Kidney (tissue), 13 donors: ENCODE measurements at regions not wholly inside any gene's neighbourhood (a gene's known extent, or its start where the extent isn't known, plus 50 kb on each side); places are given as distances from the start of the nearest gene placed in this dataset.

ENCODE experiments used
- DNase-seq, 5 donors: peaks; one replicate each; pipeline ENCODE4 v3.0.0-alpha.2; 2013 to 2020
- FAIRE-seq: peaks from 2 replicates; lab custom pipeline; 2012; peaks lifted over from hg19 to GRCh38; lab: Jason Lieb, UNC
- H3K27ac ChIP-seq, 2 donors: one replicate each; pipeline ENCODE4 v1.7.0; 2013; ENCODE audit warnings: low read depth in 2 of 2, low read length in 2 of 2, inconsistent platforms in 1 of 2
- H3K27me3 ChIP-seq: one replicate; pipeline ENCODE4 v1.7.1; 2013; ENCODE audit warnings: low read length, inconsistent platforms; ENCODE audit not compliant: control insufficient read depth, insufficient read depth
- H3K36me3 ChIP-seq, 3 donors: one replicate each; pipeline versions ENCODE4 v1.7.0 to v1.7.1; 2013; ENCODE audit warnings: low read length in 3 of 3, control low read depth in 1 of 3, inconsistent platforms in 1 of 3; ENCODE audit not compliant: insufficient read depth in 3 of 3, control insufficient read depth in 2 of 3
- H3K4me1 ChIP-seq, 3 donors: one replicate each; pipeline versions ENCODE4 v1.7.0 to v1.7.1; 2013; ENCODE audit warnings: low read length in 3 of 3, inconsistent platforms in 1 of 3, low read depth in 1 of 3; ENCODE audit not compliant: control insufficient read depth in 2 of 3, insufficient read depth in 2 of 3
- H3K4me3 ChIP-seq, 3 donors: one replicate each; pipeline versions ENCODE4 v1.7.0 to v1.8.1; 2013; ENCODE audit warnings: low read length in 3 of 3, control low read depth in 1 of 3, inconsistent platforms in 1 of 3
- H3K9ac ChIP-seq, 3 donors: one replicate each; pipeline versions ENCODE4 v1.7.0 to v1.7.1; 2013; ENCODE audit warnings: low read length in 3 of 3, control low read depth in 1 of 3, inconsistent platforms in 1 of 3
- H3K9me3 ChIP-seq, 3 donors: one replicate each; pipeline versions ENCODE4 v1.7.0 to v1.7.1; 2013; ENCODE audit warnings: low read length in 3 of 3, control low read depth in 1 of 3, inconsistent platforms in 1 of 3; ENCODE audit not compliant: control insufficient read depth in 2 of 3, insufficient read depth in 1 of 3
- CTCF ChIP-seq: IDR thresholded peaks from 3 replicates; pipeline ENCODE4 v1.5.1; 2012; ENCODE audit warnings: mild to moderate bottlenecking, moderate library complexity, borderline replicate concordance; ENCODE audit not compliant: insufficient read depth; ENCODE audit errors: extremely low read depth
- intact Hi-C: fragments of 100-400 bp; cut with DNase I; formaldehyde crosslinking; loops from one replicate; pipeline ENCODE4 v1.11.1; 2022
- donor health status: control.
- donor health status: control.
- donor health status: control.
- donor health status: control.
- donor health status: control.
- donor health status: DM: yes; HTN: yes; CAD: no.
- donor health status: Normal renal cell carcinoma (clear cell type).

- TF ChIP-seq CTCF: no peak
Measured at GRCh38 chr22:49334449-49334789, 493.3 kb downstream of the BRD1 start.

GRCh38 chr22:49333206-49333605 is 494.5 kb downstream of the BRD1 start:
- FAIRE-seq: no peak
- no peaks in the 10 kb centered on the region for H3K4me1 ChIP-seq
- no peaks in the 10 kb centered on the region for H3K27me3 ChIP-seq
- H3K9ac ChIP-seq: no peak overlapping the region
- DNase-seq: peak in 1 of 5 donors; percentile 2
- no peaks in the 10 kb centered on the region for H3K9me3 ChIP-seq
- no peak for TF ChIP-seq CTCF
- H3K4me3 ChIP-seq: no peak overlapping the region
- H3K36me3 ChIP-seq: no peaks in the 10 kb centered on the region
- H3K27ac ChIP-seq: no peak overlapping the region
- intact Hi-C loops: no loop called here

More at GRCh38 chr22:49334449-49334789, 493.3 kb downstream of the BRD1 start:
- FAIRE-seq (no peak), DNase-seq (peak in 1 of 5 donors; percentile 4)
- intact Hi-C loops: no loop called here
- no peak overlapping the region for H3K4me3 ChIP-seq
- H3K36me3 ChIP-seq: no peaks in the 10 kb centered on the region
- no peaks in the 10 kb centered on the region for H3K4me1 ChIP-seq
- H3K9me3 ChIP-seq: no peaks in the 10 kb centered on the region
- no peaks in the 10 kb centered on the region for H3K27me3 ChIP-seq
- H3K27ac ChIP-seq: no peak overlapping the region
- H3K9ac ChIP-seq: no peak overlapping the region

- H3K27me3 ChIP-seq: no peaks in the 10 kb centered on the region
- H3K9ac ChIP-seq: no peak overlapping the region
- no peak for TF ChIP-seq CTCF
- intact Hi-C loops: no loop called here
- DNase-seq (no peak), FAIRE-seq (no peak)
- no peaks in the 10 kb centered on the region for H3K9me3 ChIP-seq
- H3K27ac ChIP-seq: no peak overlapping the region
- no peaks in the 10 kb centered on the region for H3K36me3 ChIP-seq
- no peak overlapping the region for H3K4me3 ChIP-seq
- no peaks in the 10 kb centered on the region for H3K4me1 ChIP-seq
Measured at GRCh38 chr22:49332691-49333090, 495.0 kb downstream of the BRD1 start.

- FAIRE-seq (no peak), DNase-seq (peak in 2 of 5 donors; percentile 8 to 21)
- Histone ChIP-seq H3K4me3 (no peak overlapping the region), H3K9me3 (peaks cover 0 to 5% (median 0%) of the 10 kb centered on the region in 3 donors), H3K36me3 (no peaks in the 10 kb centered on the region), H3K27me3 (no peaks in the 10 kb centered on the region), H3K9ac (no peak overlapping the region), H3K27ac (no peak overlapping the region), H3K4me1 (no peaks in the 10 kb centered on the region)
- TF ChIP-seq CTCF: no peak
- intact Hi-C loops: no loop called here
Measured at GRCh38 chr22:49331878-49332277, 495.8 kb downstream of the BRD1 start.
